K562 (cell line): ENCODE measurements at regions not wholly inside any gene's neighbourhood (a gene's known extent, or its start where the extent isn't known, plus 50 kb on each side); places are given as distances from the start of the nearest gene placed in this dataset.

Experiments
- ATAC-seq: fragments of 200-7000 bp; cut with Tn5 transposase; 3 replicates; pipeline ENCODE4 v1.9.1; 2020; ENCODE audit warnings: moderate library complexity
- BruUV-seq: library from RNA; stranded (reverse); fragments of 400-500 nt; replicated peaks from 2 replicates; lab custom pipeline; 2021; lab: Mats Ljungman, UMichigan
- CTCF ChIA-PET: fragments of 300-600 bp; formaldehyde crosslinking; extraction: SDS; loops from one replicate; lab custom pipeline; 2021; ENCODE audit warnings: low intra/inter-chr PET ratio; lab: Yijun Ruan, JAX
- POLR2A ChIA-PET: fragments of 300-600, 350-650 bp; sonication (Branson Sonifier 250); formaldehyde crosslinking; extraction: SDS; loops from one replicate; lab custom pipeline; 2021; ENCODE audit warnings: antibody characterized with exemption, inconsistent platforms; lab: Yijun Ruan, JAX
- DNase-seq, 4 experiments: peaks; one replicate each; pipeline versions ENCODE4 v3.0.0 to v3.0.0-alpha.2; 2011 to 2018; ENCODE audit warnings: low spot score in 3 of 4, mixed read lengths in 3 of 4; ENCODE audit errors: extremely low read depth in 1 of 4
- FAIRE-seq: peaks from 2 replicates; lab custom pipeline; 2011; peaks lifted over from hg19 to GRCh38; lab: Jason Lieb, UNC
- H2AFZ ChIP-seq: 2 replicates; pipeline ENCODE4 v1.6.0; 2011; ENCODE audit warnings: low read depth, low read length, control low read depth, inconsistent platforms
- H3K27ac ChIP-seq: fragments of 200-600 bp; 3 replicates; pipeline ENCODE4 v1.8.0; 2011; ENCODE audit warnings: low read depth, mild to moderate bottlenecking, control low read depth, inconsistent platforms, low read length, moderate library complexity, mixed read lengths; ENCODE audit errors: extremely low read depth
- H3K27me3 ChIP-seq, 2 experiments: fragments of 300-600 bp in 1 of 2; 2 replicates in 1 of 2; 3 replicates in 1 of 2; pipeline versions ENCODE4 v1.6.0 to v1.8.0; 2011; ENCODE audit warnings: inconsistent platforms in 2 of 2, low read length in 2 of 2, mild to moderate bottlenecking in 1 of 2, mixed read lengths in 1 of 2, moderate library complexity in 1 of 2; ENCODE audit not compliant: control insufficient read depth in 2 of 2, insufficient read depth in 2 of 2
- H3K36me3 ChIP-seq: fragments of 300-600 bp; 3 replicates; pipeline ENCODE4 v1.8.0; 2011; ENCODE audit warnings: mild to moderate bottlenecking, low read length, inconsistent platforms; ENCODE audit not compliant: control insufficient read depth, insufficient read depth
- H3K4me1 ChIP-seq, 2 experiments: fragments of 200-600 bp in 1 of 2; replicated peaks in 1 of 2; 2 replicates in 1 of 2; 3 replicates in 1 of 2; pipeline versions ENCODE4 v1.5.1 to v1.8.0; 2011; ENCODE audit warnings: inconsistent platforms in 2 of 2, low read length in 2 of 2, mild to moderate bottlenecking in 1 of 2, mixed read lengths in 1 of 2, moderate library complexity in 1 of 2; ENCODE audit not compliant: control insufficient read depth in 2 of 2, insufficient read depth in 2 of 2
- H3K4me2 ChIP-seq: 2 replicates; pipeline ENCODE4 v1.6.1; 2011; ENCODE audit warnings: low read length, control low read depth, inconsistent platforms, mixed read lengths; ENCODE audit not compliant: insufficient read depth
- H3K4me3 ChIP-seq: fragments of 200-600 bp; sonication (generic), shearing (Covaris generic); 2 replicates; pipeline ENCODE4 v1.5.1; 2016; ENCODE audit warnings: control low read depth, inconsistent platforms
- H3K79me2 ChIP-seq: fragments of 200-600 bp; 3 replicates; pipeline ENCODE4 v1.8.0; 2011; ENCODE audit warnings: low read length, inconsistent platforms; ENCODE audit not compliant: control insufficient read depth, insufficient read depth
- H3K9ac ChIP-seq, 2 experiments: 2 replicates each; pipeline versions ENCODE4 v1.6.0 to v1.6.1; 2011; ENCODE audit warnings: low read depth in 2 of 2, low read length in 2 of 2, control low read depth in 1 of 2, inconsistent platforms in 1 of 2, mild to moderate bottlenecking in 1 of 2, mixed read lengths in 1 of 2; ENCODE audit not compliant: insufficient read depth in 1 of 2
- H3K9me1 ChIP-seq: one replicate; pipeline ENCODE4 v1.6.0; 2011; ENCODE audit warnings: inconsistent platforms, mild to moderate bottlenecking, low read length, moderate library complexity; ENCODE audit not compliant: control insufficient read depth, insufficient read depth
- H3K9me3 ChIP-seq: replicated peaks from 2 replicates; pipeline ENCODE4 v1.5.1; 2011; ENCODE audit warnings: low read depth, low read length, inconsistent platforms; ENCODE audit not compliant: control insufficient read depth, insufficient read depth
- H4K20me1 ChIP-seq: replicated peaks from 2 replicates; pipeline ENCODE4 v1.6.1; 2011; ENCODE audit warnings: low read length, inconsistent platforms, mixed read lengths; ENCODE audit not compliant: control insufficient read depth, insufficient read depth
- CBFA2T2 ChIP-seq: fragments of 450-650 bp; conservative IDR thresholded peaks from 2 replicates; pipeline ENCODE4 v1.6.1; 2017; ENCODE audit warnings: mild to moderate bottlenecking
- FOXP1 ChIP-seq: sonication (generic); formaldehyde crosslinking; IDR thresholded peaks from 2 replicates; pipeline ENCODE4 v1.8.0; 2022; ENCODE audit warnings: mild to moderate bottlenecking, missing genetic modification reagents
- GABPB2 ChIP-seq: fragments of 250-450 bp; sonication (Bioruptor Pico); conservative IDR thresholded peaks from 2 replicates; pipeline ENCODE4 v1.5.1; 2021; ENCODE audit warnings: mild to moderate bottlenecking
- HINFP ChIP-seq: fragments of 450-650 bp; conservative IDR thresholded peaks from 2 replicates; pipeline ENCODE4 v1.6.1; 2016; ENCODE audit warnings: missing genetic modification characterization, low read depth, mild to moderate bottlenecking, control low read depth, missing compliant biosample characterization
- TEAD4 ChIP-seq, 2 experiments: sonication (generic) in 1 of 2; formaldehyde crosslinking in 1 of 2; IDR thresholded peaks; 2 replicates each; pipeline versions ENCODE4 v1.6.1 to v1.8.0; 2012 to 2022; ENCODE audit warnings: borderline replicate concordance in 1 of 2, inconsistent platforms in 1 of 2, low read length in 1 of 2, mild to moderate bottlenecking in 1 of 2, missing genetic modification reagents in 1 of 2
- ZBTB17 ChIP-seq: fragments of 450-650 bp; formaldehyde crosslinking; IDR thresholded peaks from 2 replicates; pipeline ENCODE4 v1.4.0; 2020; ENCODE audit warnings: mild to moderate bottlenecking
- ZNF384 ChIP-seq: IDR thresholded peaks from 2 replicates; pipeline ENCODE4 v1.6.1; 2012; ENCODE audit warnings: low read depth, low read length, improper control_type of control experiment
- WGBS: fragments of 100-300 bp; shearing (Covaris generic); methylation state at CpG from one replicate; pipeline ENCODE4 v1.1.6; 2016; ENCODE audit warnings: low coverage, mixed read lengths; ENCODE audit not compliant: insufficient coverage; ENCODE audit errors: missing lambda C conversion rate; 5-methylcytosine and 5-hydroxymethylcytosine counted together
- in situ Hi-C: fragments of 300-500 bp; cut with MboI; formaldehyde crosslinking; loops from 4 replicates; pipeline ENCODE4 v1.15.0; 2018; ENCODE audit warnings: inconsistent platforms, mixed read lengths
- intact Hi-C: fragments of 100-400 bp; cut with micrococcal nuclease; formaldehyde crosslinking; loops from 2 replicates; pipeline ENCODE4 v1.14.2; 2022
- TF ChIP-seq, protein P1 (sequence below): sonication (generic); IDR thresholded peaks from 2 replicates; pipeline ENCODE4 v1.6.1; 2016
- TF ChIP-seq, protein P2 (sequence below), 3 experiments: fragments of 200-800 bp in 1 of 3; fragments of 250-450 bp in 1 of 3; fragments of 450-650 bp in 1 of 3; sonication (Bioruptor Pico) in 1 of 3; sonication (Bioruptor generic) in 1 of 3; formaldehyde crosslinking in 1 of 3; IDR thresholded peaks; 2 replicates each; pipeline versions ENCODE4 v1.6.1 to v1.8.0; 2016 to 2022; ENCODE audit warnings: mild to moderate bottlenecking in 2 of 3, missing genetic modification characterization in 2 of 3, missing compliant biosample characterization in 1 of 3, moderate library complexity in 1 of 3

GRCh38 chr3:72437661-72438406 lies 410.4 kb downstream of the SHQ1 start (continued):
- peak; percentile 45; the same call in 1 of the 2 replicates for TF ChIP-seq TEAD4 (IDR thresholded peaks at IDR 0.05; ENCODE audit: low read length)
- no peak for TF ChIP-seq TEAD4 (CRISPR knock-in tag; IDR thresholded peaks at IDR 0.05; ENCODE audit: borderline replicate concordance)

DNA sequence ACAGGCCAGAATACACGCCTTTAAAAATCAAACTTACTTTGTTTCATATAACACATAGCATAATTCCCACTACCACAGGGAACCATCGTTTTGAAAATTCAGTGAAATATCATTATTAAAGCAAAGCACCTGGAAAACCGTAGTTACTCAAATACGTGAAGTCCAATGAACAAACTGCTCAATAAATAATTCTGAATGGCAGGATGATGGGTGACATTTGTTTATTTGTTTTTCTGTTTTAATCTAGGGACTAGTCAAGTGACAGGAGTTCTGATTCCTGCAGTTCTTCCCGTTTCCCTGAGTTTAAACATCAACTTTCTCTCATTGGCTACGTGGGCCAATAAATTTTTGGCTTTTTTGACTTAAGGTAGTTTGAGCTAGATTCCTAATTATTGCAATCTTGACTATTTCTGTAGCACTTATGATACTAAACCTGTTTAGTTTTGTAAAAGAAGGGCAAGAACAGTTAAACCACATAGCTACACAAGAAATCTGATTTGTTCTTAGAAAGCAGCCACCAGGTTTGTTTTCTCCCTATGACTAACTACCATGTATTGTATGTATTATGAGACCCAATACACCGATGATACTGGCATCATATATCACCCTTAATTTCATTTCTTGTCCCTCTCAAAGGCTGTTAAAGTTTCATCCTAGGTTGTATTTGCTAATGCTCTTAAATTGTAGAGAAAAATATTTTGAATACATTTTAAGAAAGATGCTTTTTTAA lies 411.2 kb downstream of the SHQ1 start:
- BruUV-seq = no TSS peak
- ATAC-seq (no peak), DNase-seq (no peak), FAIRE-seq (no peak)
- Histone ChIP-seq H3K27ac (no peak overlapping the region), H3K79me2 (peaks cover 99% of the 10 kb centered on the region), H3K9me3 (no peaks in the 10 kb centered on the region), H3K4me2 (no peak overlapping the region), H3K27me3 (no peaks in the 10 kb centered on the region), H4K20me1 (peaks cover 39% of the 10 kb centered on the region), H2AFZ (no peak overlapping the region), H3K9ac (no peak overlapping the region), H3K36me3 (peaks cover 57% of the 10 kb centered on the region; the same call in 2 of the 3 replicates), H3K9me1 (no peaks in the 10 kb centered on the region), H3K4me1 (peaks cover 8 to 30% of the 10 kb centered on the region in 2 experiments; a peak in 3 of 5 replicates), H3K4me3 (no peak overlapping the region)
- in situ Hi-C loops (no loop called here), intact Hi-C loops (no loop called here)
- no peak for TF ChIP-seq HINFP (tag)
- no peak for TF ChIP-seq ZBTB17 (CRISPR knock-in tag)
- no peak for TF ChIP-seq CBFA2T2
- TF ChIP-seq ZNF384 = no peak
- TF ChIP-seq, protein P1, sequence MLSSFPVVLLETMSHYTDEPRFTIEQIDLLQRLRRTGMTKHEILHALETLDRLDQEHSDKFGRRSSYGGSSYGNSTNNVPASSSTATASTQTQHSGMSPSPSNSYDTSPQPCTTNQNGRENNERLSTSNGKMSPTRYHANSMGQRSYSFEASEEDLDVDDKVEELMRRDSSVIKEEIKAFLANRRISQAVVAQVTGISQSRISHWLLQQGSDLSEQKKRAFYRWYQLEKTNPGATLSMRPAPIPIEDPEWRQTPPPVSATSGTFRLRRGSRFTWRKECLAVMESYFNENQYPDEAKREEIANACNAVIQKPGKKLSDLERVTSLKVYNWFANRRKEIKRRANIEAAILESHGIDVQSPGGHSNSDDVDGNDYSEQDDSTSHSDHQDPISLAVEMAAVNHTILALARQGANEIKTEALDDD = 0 out of 2 replicates have a peak, but pooled peaks have one; percentile 27
- TF ChIP-seq, protein P2, sequence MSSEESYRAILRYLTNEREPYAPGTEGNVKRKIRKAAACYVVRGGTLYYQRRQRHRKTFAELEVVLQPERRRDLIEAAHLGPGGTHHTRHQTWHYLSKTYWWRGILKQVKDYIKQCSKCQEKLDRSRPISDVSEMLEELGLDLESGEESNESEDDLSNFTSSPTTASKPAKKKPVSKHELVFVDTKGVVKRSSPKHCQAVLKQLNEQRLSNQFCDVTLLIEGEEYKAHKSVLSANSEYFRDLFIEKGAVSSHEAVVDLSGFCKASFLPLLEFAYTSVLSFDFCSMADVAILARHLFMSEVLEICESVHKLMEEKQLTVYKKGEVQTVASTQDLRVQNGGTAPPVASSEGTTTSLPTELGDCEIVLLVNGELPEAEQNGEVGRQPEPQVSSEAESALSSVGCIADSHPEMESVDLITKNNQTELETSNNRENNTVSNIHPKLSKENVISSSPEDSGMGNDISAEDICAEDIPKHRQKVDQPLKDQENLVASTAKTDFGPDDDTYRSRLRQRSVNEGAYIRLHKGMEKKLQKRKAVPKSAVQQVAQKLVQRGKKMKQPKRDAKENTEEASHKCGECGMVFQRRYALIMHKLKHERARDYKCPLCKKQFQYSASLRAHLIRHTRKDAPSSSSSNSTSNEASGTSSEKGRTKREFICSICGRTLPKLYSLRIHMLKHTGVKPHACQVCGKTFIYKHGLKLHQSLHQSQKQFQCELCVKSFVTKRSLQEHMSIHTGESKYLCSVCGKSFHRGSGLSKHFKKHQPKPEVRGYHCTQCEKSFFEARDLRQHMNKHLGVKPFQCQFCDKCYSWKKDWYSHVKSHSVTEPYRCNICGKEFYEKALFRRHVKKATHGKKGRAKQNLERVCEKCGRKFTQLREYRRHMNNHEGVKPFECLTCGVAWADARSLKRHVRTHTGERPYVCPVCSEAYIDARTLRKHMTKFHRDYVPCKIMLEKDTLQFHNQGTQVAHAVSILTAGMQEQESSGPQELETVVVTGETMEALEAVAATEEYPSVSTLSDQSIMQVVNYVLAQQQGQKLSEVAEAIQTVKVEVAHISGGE (CRISPR knock-in tag; IDR thresholded peaks at IDR 0.05) = no peak
- no peak for TF ChIP-seq GABPB2
- TF ChIP-seq FOXP1 (CRISPR knock-in tag) = no peak
- 63% methylated on average over 7 of the region's 7 CpGs for WGBS
- POLR2A ChIA-PET = no interaction called here
- CTCF ChIA-PET = no interaction called here
